ENCODE measurements at regions not wholly inside any gene's neighbourhood (a gene's known extent, or its start where the extent isn't known, plus 50 kb on each side); places are given as distances from the start of the nearest gene placed in this dataset.

- TF ChIP-seq RAD21 (IDR thresholded peaks at IDR 0.05), result no peak
- no peak for TF ChIP-seq CTCF (IDR thresholded peaks at IDR 0.05; ENCODE audit: low read depth, low read length, missing input control)
- TF ChIP-seq TAF1 (conservative IDR thresholded peaks at IDR 0.05), result no peak
- no peak for TF ChIP-seq YY1 (IDR thresholded peaks at IDR 0.05)
- TF ChIP-seq RXRA (IDR thresholded peaks at IDR 0.05), result no peak
Measured at GRCh38 chr1:29853716-29854330, 617.5 kb downstream of the PTPRU start.
